Upper lobe of left lung (tissue), 6 donors: ENCODE measurements at regions not wholly inside any gene's neighbourhood (a gene's known extent, or its start where the extent isn't known, plus 50 kb on each side); places are given as distances from the start of the nearest gene placed in this dataset.

Experiments used
- ATAC-seq, 2 donors: fragments of 200-7000 bp; cut with Tn5 transposase; one replicate each; pipeline ENCODE4 v1.9.1; 2022; ENCODE audit warnings: mild to moderate bottlenecking in 2 of 2, moderate library complexity in 2 of 2; ENCODE audit not compliant: low FRiP score in 2 of 2
- DNase-seq, 2 donors: peaks; one replicate each; pipeline ENCODE4 v3.0.0-alpha.2; 2019 to 2020
- H3K27ac ChIP-seq, 4 donors: fragments of 200-600 bp; sonication (generic); one replicate each; pipeline ENCODE4 v1.5.1; 2016 to 2019
- H3K27me3 ChIP-seq, 4 donors: fragments of 200-600 bp; sonication (generic); one replicate each; pipeline ENCODE4 v1.5.1; 2017 to 2019
- H3K36me3 ChIP-seq, 4 donors: fragments of 200-600 bp; sonication (generic); one replicate each; pipeline ENCODE4 v1.5.1; 2016 to 2019
- H3K4me1 ChIP-seq, 4 donors: fragments of 200-600 bp; sonication (generic); one replicate each; pipeline ENCODE4 v1.5.1; 2018 to 2019
- H3K4me3 ChIP-seq, 4 donors: fragments of 200-600 bp; sonication (generic); one replicate each; pipeline ENCODE4 v1.5.1; 2017 to 2019; ENCODE audit warnings: mild to moderate bottlenecking in 2 of 4, moderate library complexity in 1 of 4
- H3K9me3 ChIP-seq, 4 donors: fragments of 200-600 bp; sonication (generic); one replicate each; pipeline ENCODE4 v1.5.1; 2018 to 2019
- EP300 ChIP-seq, 4 donors: sonication (generic); formaldehyde crosslinking; IDR thresholded peaks; one replicate each; pipeline ENCODE4 v1.5.1; 2017; ENCODE audit warnings: antibody characterized with exemption in 4 of 4, control low read depth in 2 of 4
- POLR2A ChIP-seq, 4 donors: fragments of 450-650 bp; IDR thresholded peaks; one replicate each; pipeline ENCODE4 v1.5.1; 2016 to 2017; ENCODE audit warnings: antibody characterized with exemption in 4 of 4, mild to moderate bottlenecking in 2 of 4
- POLR2AphosphoS5 ChIP-seq, 2 donors: sonication (generic); formaldehyde crosslinking; IDR thresholded peaks; one replicate each; pipeline ENCODE4 v1.5.1; 2017; ENCODE audit warnings: antibody characterized with exemption in 2 of 2
- WGBS, 2 donors: methylation state at CpG; one replicate each; pipeline ENCODE4 v1.1.5; 2017 to 2018; 5-methylcytosine and 5-hydroxymethylcytosine counted together
- TF ChIP-seq, protein P1 (sequence below), 6 experiments: fragments of 450-650 bp in 4 of 6; fragments of 200-600 bp in 2 of 6; sonication (generic) in 2 of 6; IDR thresholded peaks; one replicate each; pipeline ENCODE4 v1.5.1; 2016 to 2019; ENCODE audit warnings: antibody characterized with exemption in 6 of 6
- donor health status: DM: no; HTN: no; CAD: no; lungs with moderate emphysema.
- donor health status: DM: no; HTN: yes; CAD: no; lungs with severe emphysema.

GRCh38 chr2:150946831-150947230 is 314.8 kb downstream of the RBM43 start:
- no peaks in the 10 kb centered on the region for H3K4me1 ChIP-seq
- TF ChIP-seq POLR2A (IDR thresholded peaks at IDR 0.05): no peak
- no peak for TF ChIP-seq EP300 (IDR thresholded peaks at IDR 0.05)
- TF ChIP-seq, protein P1, sequence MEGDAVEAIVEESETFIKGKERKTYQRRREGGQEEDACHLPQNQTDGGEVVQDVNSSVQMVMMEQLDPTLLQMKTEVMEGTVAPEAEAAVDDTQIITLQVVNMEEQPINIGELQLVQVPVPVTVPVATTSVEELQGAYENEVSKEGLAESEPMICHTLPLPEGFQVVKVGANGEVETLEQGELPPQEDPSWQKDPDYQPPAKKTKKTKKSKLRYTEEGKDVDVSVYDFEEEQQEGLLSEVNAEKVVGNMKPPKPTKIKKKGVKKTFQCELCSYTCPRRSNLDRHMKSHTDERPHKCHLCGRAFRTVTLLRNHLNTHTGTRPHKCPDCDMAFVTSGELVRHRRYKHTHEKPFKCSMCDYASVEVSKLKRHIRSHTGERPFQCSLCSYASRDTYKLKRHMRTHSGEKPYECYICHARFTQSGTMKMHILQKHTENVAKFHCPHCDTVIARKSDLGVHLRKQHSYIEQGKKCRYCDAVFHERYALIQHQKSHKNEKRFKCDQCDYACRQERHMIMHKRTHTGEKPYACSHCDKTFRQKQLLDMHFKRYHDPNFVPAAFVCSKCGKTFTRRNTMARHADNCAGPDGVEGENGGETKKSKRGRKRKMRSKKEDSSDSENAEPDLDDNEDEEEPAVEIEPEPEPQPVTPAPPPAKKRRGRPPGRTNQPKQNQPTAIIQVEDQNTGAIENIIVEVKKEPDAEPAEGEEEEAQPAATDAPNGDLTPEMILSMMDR (IDR thresholded peaks at IDR 0.05): no peak
- no peak for TF ChIP-seq POLR2AphosphoS5 (IDR thresholded peaks at IDR 0.05)
- H3K27me3 ChIP-seq: no peaks in the 10 kb centered on the region
- DNase-seq (no peak), ATAC-seq (no peak)
- H3K27ac ChIP-seq: no peak overlapping the region
- no peaks in the 10 kb centered on the region for H3K9me3 ChIP-seq
- H3K36me3 ChIP-seq: no peaks in the 10 kb centered on the region
- no peak overlapping the region for H3K4me3 ChIP-seq

DNA sequence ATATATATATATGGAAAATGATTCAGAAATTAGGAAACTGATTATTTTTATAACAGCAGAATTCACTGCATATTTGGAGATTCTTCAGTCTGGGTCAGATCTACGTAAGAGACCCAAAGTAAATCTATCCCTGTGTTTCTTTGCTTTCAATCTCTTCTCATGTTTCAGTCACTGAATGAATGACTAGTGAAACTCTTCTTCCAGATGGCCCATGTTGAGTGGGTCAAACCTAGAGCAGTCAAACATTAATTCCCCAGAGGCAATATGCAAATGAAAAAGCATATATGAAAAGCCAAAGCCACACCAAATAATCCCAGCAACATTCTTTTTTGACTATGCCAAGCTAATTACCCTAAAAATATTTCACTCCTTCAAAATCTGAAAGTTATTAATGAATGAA is 317.3 kb downstream of the RBM43 start:
- no peaks in the 10 kb centered on the region for H3K27me3 ChIP-seq
- no peak overlapping the region for H3K4me3 ChIP-seq
- DNase-seq (no peak), ATAC-seq (no peak)
- no peaks in the 10 kb centered on the region for H3K9me3 ChIP-seq
- H3K36me3 ChIP-seq: no peaks in the 10 kb centered on the region
- H3K4me1 ChIP-seq: no peaks in the 10 kb centered on the region
- 83 to 84% methylated on average over 1 of the region's 1 CpG for WGBS, 2 donors
- TF ChIP-seq POLR2AphosphoS5 (IDR thresholded peaks at IDR 0.05) (no peak), POLR2A (IDR thresholded peaks at IDR 0.05) (no peak), EP300 (IDR thresholded peaks at IDR 0.05) (no peak)
- TF ChIP-seq, protein P1 (IDR thresholded peaks at IDR 0.05): no peak
- H3K27ac ChIP-seq: no peak overlapping the region

- Histone ChIP-seq H3K36me3 (no peaks in the 10 kb centered on the region), H3K27ac (no peak overlapping the region), H3K4me1 (no peaks in the 10 kb centered on the region), H3K9me3 (no peaks in the 10 kb centered on the region), H3K27me3 (no peaks in the 10 kb centered on the region), H3K4me3 (no peak overlapping the region)
- no peak for ATAC-seq
- TF ChIP-seq POLR2A (IDR thresholded peaks at IDR 0.05) (no peak), POLR2AphosphoS5 (IDR thresholded peaks at IDR 0.05) (no peak), EP300 (IDR thresholded peaks at IDR 0.05) (no peak)
- TF ChIP-seq, protein P1 (IDR thresholded peaks at IDR 0.05): no peak
- 86% methylated on average over 3 of the region's 3 CpGs for WGBS, 2 donors
- no peak for DNase-seq
Measured at GRCh38 chr2:150939087-150939486, 322.6 kb downstream of the RBM43 start.

- ATAC-seq (no peak), DNase-seq (no peak)
- 85 to 86% methylated on average over 4 of the region's 4 CpGs for WGBS, 2 donors
- Histone ChIP-seq H3K36me3 (no peaks in the 10 kb centered on the region), H3K9me3 (no peaks in the 10 kb centered on the region), H3K4me3 (no peak overlapping the region), H3K27me3 (no peaks in the 10 kb centered on the region), H3K27ac (no peak overlapping the region), H3K4me1 (no peaks in the 10 kb centered on the region)
- TF ChIP-seq, protein P1 (IDR thresholded peaks at IDR 0.05): no peak
- TF ChIP-seq POLR2A (IDR thresholded peaks at IDR 0.05) (no peak), EP300 (IDR thresholded peaks at IDR 0.05) (no peak), POLR2AphosphoS5 (IDR thresholded peaks at IDR 0.05) (no peak)
Measured at GRCh38 chr2:150938527-150938926, 323.1 kb downstream of the RBM43 start.

DNA sequence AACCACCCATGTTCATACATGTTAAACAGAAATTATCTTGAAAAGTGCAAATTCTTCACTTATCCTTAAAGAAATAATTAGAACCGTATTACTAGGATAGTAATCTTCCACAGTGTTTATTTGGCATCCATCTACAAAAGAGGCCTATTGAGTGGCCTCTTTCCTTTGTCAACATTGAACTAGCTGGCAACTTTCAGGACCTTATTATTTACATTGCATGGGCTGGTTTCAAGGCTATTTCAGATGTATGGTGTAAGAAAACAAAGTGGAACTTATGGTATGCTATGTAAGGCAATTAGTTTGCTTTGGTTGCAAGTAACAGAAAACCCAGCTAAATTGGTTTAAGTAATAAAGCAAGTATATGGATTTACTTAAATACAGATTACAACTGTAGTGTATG is 324.6 kb downstream of the RBM43 start:
- DNase-seq (no peak), ATAC-seq (no peak)
- Histone ChIP-seq H3K4me3 (no peak overlapping the region), H3K27me3 (no peaks in the 10 kb centered on the region), H3K36me3 (no peaks in the 10 kb centered on the region), H3K9me3 (no peaks in the 10 kb centered on the region), H3K27ac (no peak overlapping the region), H3K4me1 (no peaks in the 10 kb centered on the region)
- TF ChIP-seq, protein P1 (IDR thresholded peaks at IDR 0.05): no peak
- TF ChIP-seq POLR2AphosphoS5 (IDR thresholded peaks at IDR 0.05) (no peak), POLR2A (IDR thresholded peaks at IDR 0.05) (no peak), EP300 (IDR thresholded peaks at IDR 0.05) (no peak)
- WGBS, 2 donors: 48 to 52% methylated on average over 1 of the region's 1 CpG
